ENCODE measurements at regions not wholly inside any gene's neighbourhood (a gene's known extent, or its start where the extent isn't known, plus 50 kb on each side); places are given as distances from the start of the nearest gene placed in this dataset.

DNA sequence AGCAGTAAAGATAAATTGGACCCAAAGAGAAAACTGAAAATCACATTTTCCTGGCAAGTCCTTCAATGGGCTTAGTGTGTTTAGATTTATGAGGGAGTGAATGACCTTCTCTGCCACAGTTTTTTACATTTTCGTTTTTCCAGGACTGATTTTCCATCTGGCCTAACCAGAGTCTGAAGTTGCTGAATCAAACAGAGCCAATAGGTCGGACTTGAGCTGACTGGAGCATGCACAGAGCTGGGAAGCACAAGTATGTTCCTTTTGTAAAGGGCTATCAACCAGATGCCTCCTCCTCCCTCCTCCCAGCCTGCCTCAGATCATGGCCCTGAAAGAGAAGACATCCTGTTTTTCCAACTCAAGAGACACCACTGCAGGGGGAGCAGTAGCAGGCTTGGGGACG, 126.0 kb upstream of the ANKRD1 start:
- POLR2A ChIA-PET = no interaction called here
- no peak for DNase-seq (ENCODE audit: extremely low spot score)
- TF ChIP-seq FOXK2 (IDR thresholded peaks at IDR 0.05) = no peak
- TF ChIP-seq ARNT (IDR thresholded peaks at IDR 0.05) = no peak
- TF ChIP-seq, protein P1, sequence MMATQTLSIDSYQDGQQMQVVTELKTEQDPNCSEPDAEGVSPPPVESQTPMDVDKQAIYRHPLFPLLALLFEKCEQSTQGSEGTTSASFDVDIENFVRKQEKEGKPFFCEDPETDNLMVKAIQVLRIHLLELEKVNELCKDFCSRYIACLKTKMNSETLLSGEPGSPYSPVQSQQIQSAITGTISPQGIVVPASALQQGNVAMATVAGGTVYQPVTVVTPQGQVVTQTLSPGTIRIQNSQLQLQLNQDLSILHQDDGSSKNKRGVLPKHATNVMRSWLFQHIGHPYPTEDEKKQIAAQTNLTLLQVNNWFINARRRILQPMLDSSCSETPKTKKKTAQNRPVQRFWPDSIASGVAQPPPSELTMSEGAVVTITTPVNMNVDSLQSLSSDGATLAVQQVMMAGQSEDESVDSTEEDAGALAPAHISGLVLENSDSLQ (IDR thresholded peaks at IDR 0.05) = no peak
- TF ChIP-seq SP1 (IDR thresholded peaks at IDR 0.05) = no peak
- TF ChIP-seq TARDBP (IDR thresholded peaks at IDR 0.05) = no peak
- TF ChIP-seq ZNF384 (IDR thresholded peaks at IDR 0.05) = no peak
- no peak for TF ChIP-seq NFRKB (IDR thresholded peaks at IDR 0.05)
- TF ChIP-seq CTBP1 (IDR thresholded peaks at IDR 0.05; ENCODE audit: borderline replicate concordance) = no peak
- CTCF ChIA-PET = no interaction called here

DNA sequence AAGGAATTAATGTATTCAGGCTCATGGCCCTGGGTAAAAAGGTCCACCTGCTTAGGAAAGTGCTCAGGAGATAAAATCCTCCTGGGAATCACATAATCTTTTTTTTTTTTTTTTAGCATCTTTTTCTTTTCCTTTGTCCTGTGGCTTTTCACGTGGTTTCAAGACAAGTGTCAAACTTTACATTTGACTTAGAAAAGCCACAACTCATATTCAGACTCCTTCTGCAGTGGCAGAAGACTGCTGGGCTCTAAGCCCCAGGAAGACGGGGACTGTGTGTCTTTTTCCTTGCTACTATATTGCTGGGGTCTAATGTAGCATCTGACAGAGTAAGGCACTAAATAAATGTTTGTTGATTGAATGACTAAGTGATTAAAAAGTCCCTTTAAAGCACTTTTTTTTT, 127.5 kb upstream of the ANKRD1 start:
- no peak for DNase-seq (ENCODE audit: extremely low spot score)
- TF ChIP-seq LEF1 (IDR thresholded peaks at IDR 0.05; ENCODE audit: borderline replicate concordance) (no peak), FOXK2 (IDR thresholded peaks at IDR 0.05) (no peak), TARDBP (IDR thresholded peaks at IDR 0.05) (no peak), L3MBTL2 (conservative IDR thresholded peaks at IDR 0.05) (no peak), SUZ12 (IDR thresholded peaks at IDR 0.05) (no peak), SP1 (IDR thresholded peaks at IDR 0.05) (no peak), ARNT (IDR thresholded peaks at IDR 0.05) (no peak), ELF4 (IDR thresholded peaks at IDR 0.05) (no peak), NFRKB (IDR thresholded peaks at IDR 0.05) (no peak), FOXM1 (IDR thresholded peaks at IDR 0.05; ENCODE audit: borderline replicate concordance) (no peak), CTBP1 (IDR thresholded peaks at IDR 0.05; ENCODE audit: borderline replicate concordance) (no peak), FOXA1 (IDR thresholded peaks at IDR 0.05) (no peak), ZNF384 (IDR thresholded peaks at IDR 0.05) (no peak), HDGF (IDR thresholded peaks at IDR 0.05; ENCODE audit: borderline replicate concordance) (no peak), BHLHE40 (IDR thresholded peaks at IDR 0.05; ENCODE audit: borderline replicate concordance) (no peak)
- TF ChIP-seq, protein P1 (IDR thresholded peaks at IDR 0.05) = no peak
- CTCF ChIA-PET = no interaction called here
- POLR2A ChIA-PET = no interaction called here

DNA sequence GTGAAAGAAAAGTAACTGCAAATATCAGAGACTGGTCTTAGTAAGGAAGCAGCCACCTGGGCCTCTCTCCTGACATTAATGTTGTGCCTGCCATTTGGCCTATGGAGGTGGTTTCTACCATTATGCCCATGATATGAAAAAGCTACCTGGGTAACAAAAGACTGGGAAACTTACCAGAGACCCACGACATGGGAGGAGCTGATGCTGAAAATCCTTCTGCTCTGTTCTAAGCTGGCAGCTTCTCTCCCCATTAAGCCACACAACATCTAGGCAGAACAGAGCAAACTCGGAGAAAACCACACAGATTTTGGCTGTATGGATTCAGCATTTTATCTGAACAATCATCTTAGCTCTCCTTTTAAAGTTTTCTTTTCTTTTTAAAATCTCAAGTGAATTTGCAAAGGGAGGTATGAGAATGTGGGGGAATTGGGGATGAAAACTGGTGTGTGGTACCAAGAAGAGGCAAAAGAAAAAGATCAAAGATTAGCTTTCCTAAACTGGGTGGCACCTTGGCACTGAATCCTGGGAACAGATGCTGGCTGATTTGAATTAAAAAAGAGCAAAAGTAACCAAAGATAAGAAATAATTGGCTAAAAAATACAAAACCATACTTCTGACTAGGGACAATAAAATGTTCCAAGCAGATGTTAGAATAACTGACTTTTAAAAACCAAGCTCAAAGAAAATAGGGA, 128.6 kb upstream of the ANKRD1 start:
- DNase-seq (ENCODE audit: extremely low spot score) = no peak
- CTCF ChIA-PET = interaction anchor here (1.1 kb wide), 1 partner anchor 201 kb away, joined by 3 read pairs; no protein-coding TSS in a partner anchor
- POLR2A ChIA-PET = no interaction called here
- TF ChIP-seq ARNT (IDR thresholded peaks at IDR 0.05) = no peak

DNA sequence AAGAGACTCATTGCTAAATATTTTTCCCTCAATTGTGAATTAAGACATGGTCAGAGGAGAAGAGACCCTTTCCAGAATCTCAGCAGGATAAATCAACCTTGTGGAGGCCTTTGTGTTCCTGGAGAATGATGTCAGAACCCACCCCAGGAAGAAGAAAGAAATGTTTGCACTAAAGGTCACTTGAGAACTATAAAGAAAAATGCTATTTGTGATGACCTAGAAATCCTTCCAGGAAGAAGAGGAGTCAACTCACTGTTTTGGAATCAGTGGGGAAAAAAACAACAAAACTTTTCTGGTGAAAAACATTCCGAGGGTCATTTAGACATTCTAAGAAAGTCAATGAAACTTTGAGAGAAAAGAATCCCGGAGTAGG, 129.1 kb upstream of the ANKRD1 start:
- POLR2A ChIA-PET = no interaction called here
- DNase-seq (ENCODE audit: extremely low spot score) = no peak
- CTCF ChIA-PET = interaction anchor here (1.1 kb wide), 1 partner anchor 201 kb away, joined by 3 read pairs; no protein-coding TSS in a partner anchor
- TF ChIP-seq NFRKB (IDR thresholded peaks at IDR 0.05) (no peak), SUZ12 (IDR thresholded peaks at IDR 0.05) (no peak), LEF1 (IDR thresholded peaks at IDR 0.05; ENCODE audit: borderline replicate concordance) (no peak), HDGF (IDR thresholded peaks at IDR 0.05; ENCODE audit: borderline replicate concordance) (no peak), L3MBTL2 (conservative IDR thresholded peaks at IDR 0.05) (no peak), ZNF384 (IDR thresholded peaks at IDR 0.05) (no peak), FOXM1 (IDR thresholded peaks at IDR 0.05; ENCODE audit: borderline replicate concordance) (no peak), SP1 (IDR thresholded peaks at IDR 0.05) (no peak), ELF4 (IDR thresholded peaks at IDR 0.05) (no peak), BHLHE40 (IDR thresholded peaks at IDR 0.05; ENCODE audit: borderline replicate concordance) (no peak), FOXK2 (IDR thresholded peaks at IDR 0.05) (no peak)
- TF ChIP-seq, protein P1 (IDR thresholded peaks at IDR 0.05) = no peak

DNA sequence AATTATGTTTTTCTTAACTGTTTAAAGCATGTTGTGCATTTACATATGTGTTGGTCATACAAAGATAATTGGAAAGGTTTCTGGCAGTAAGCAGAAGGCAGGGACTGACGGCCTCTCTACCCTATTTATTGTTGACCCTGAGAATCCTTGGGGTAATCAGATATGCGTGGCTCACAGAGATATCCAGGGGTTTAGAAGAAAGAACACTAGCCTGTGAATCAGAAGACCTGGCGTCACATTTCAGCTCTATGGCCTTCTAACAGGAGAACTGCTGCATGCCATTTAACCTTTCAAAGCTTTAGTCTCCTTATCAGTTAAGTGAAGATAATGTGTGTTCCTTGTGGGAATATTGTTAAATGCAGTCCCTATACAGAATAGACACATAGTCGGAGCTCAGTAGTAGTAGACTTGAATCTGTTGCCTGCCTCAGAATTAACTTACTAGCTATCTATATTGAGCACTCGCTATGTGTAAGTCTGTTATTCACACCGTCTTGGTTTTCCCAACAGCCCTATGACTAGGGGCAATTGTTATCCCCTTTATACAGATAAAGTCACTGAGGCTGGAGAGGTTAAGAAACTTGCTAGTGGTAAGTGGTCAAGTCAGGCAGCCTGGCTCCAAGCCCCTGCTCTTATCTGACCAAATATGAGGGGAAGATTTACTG, 129.6 kb upstream of the ANKRD1 start:
- DNase-seq (ENCODE audit: extremely low spot score) = no peak
- CTCF ChIA-PET = no interaction called here
- TF ChIP-seq LEF1 (IDR thresholded peaks at IDR 0.05; ENCODE audit: borderline replicate concordance) (no peak), ZNF384 (IDR thresholded peaks at IDR 0.05) (no peak), ELF4 (IDR thresholded peaks at IDR 0.05) (no peak), SUZ12 (IDR thresholded peaks at IDR 0.05) (no peak)
- POLR2A ChIA-PET = no interaction called here

DNA sequence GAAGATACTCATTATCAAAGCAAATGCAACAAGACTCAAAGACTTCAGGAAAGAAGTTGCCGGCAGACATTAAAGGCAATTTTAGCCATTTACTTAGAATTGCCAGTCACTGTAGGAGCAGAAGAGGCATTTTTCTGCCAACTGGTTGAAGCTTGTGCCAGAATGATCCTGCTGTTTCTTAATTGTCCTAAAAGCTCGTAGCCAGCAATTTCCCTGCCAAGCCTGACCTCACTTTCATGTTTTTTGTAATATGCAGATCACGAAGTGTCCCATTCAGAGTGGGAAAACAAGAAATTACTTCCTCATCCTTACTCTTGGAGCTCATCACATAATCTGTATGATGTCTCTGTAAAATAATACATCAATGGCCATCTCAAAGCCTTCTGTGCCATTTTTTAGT, 130.9 kb upstream of the ANKRD1 start:
- TF ChIP-seq BHLHE40 (IDR thresholded peaks at IDR 0.05; ENCODE audit: borderline replicate concordance) = no peak
- TF ChIP-seq LEF1 (IDR thresholded peaks at IDR 0.05; ENCODE audit: borderline replicate concordance) = no peak
- TF ChIP-seq SUZ12 (IDR thresholded peaks at IDR 0.05) = no peak
- TF ChIP-seq NFRKB (IDR thresholded peaks at IDR 0.05) = no peak
- TF ChIP-seq FOXM1 (IDR thresholded peaks at IDR 0.05; ENCODE audit: borderline replicate concordance) = no peak
- ChIA-PET POLR2A (no interaction called here), CTCF (interaction anchor here (0.9 kb wide), 1 partner anchor 139 kb away, joined by 5 read pairs; no protein-coding TSS in a partner anchor)
- DNase-seq (ENCODE audit: extremely low spot score) = no peak

DNA sequence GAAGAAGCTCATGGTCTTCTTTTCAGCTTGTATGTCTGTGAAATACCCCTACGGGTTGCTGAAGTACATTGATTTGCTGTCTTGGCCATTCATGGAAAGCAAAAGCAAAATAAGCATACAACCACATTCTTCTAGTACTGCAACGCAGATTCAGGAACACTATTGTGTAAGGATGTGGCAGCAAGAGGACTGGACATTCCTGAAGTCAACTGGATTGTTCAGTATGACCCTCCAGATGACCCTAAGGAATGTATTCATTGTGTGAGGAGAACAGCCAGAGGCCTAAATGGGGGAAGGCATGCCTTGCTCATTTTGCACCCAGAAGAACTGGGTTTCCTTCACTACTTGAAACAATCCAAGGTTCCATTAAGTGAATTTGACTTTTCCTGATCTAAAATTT, 133.4 kb upstream of the ANKRD1 start:
- DNase-seq (ENCODE audit: extremely low spot score) = no peak
- POLR2A ChIA-PET = no interaction called here
- CTCF ChIA-PET = no interaction called here
- TF ChIP-seq HDGF (IDR thresholded peaks at IDR 0.05; ENCODE audit: borderline replicate concordance) (no peak), FOXA1 (IDR thresholded peaks at IDR 0.05) (no peak), NFRKB (IDR thresholded peaks at IDR 0.05) (no peak)
- TF ChIP-seq, protein P1 (IDR thresholded peaks at IDR 0.05) = no peak
